ENCODE measurements at regions not wholly inside any gene's neighbourhood (a gene's known extent, or its start where the extent isn't known, plus 50 kb on each side); places are given as distances from the start of the nearest gene placed in this dataset.

- no peak for DNase-seq (ENCODE audit: low spot score)
Observed at GRCh38 chr18:6465281-6465680, 50.6 kb upstream of the L3MBTL4 start.

DNA sequence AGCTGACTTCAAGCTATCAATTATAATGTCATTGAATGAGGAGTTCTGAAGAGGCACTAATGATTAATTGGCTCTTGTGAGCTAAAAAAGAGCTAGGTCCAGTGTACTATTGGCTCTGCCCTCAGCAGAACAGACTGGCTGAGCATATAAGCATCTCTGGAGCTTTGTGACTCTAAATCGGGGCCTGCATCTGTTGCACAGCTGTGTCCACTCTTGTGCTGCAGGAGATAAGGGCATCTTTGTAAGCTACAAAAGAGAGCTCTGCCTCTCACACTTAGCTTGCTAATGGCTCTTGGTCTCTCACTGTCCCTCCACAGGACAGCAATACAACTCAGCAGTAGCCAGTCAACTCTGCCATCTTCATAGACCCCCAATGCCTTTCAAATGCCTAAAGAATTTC, 61.5 kb upstream of the L3MBTL4 start:
- no peak for DNase-seq (ENCODE audit: low spot score)

- DNase-seq (ENCODE audit: low spot score), result no peak
Observed at GRCh38 chr18:6476880-6477279, 62.2 kb upstream of the L3MBTL4 start.

DNA sequence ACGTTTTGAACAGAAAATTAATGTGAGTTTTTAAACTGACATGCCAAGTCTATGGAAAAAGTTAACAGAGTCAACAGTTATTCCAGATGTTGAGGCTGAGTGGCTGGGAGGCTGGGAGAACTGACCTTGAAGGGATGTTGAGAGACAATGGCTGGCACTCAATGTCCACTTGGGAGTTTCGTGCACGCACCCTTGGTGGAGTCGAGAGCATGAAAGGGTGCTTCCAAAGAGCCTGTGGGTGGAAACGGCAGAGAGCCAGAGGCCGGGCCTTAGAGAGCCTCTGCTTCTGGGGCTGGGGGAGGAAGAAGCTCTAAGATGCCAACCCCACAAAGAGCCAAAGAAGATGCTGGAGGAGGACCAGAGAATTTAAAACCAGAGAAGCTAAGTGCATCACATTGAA, 63.4 kb upstream of the L3MBTL4 start:
- DNase-seq (ENCODE audit: low spot score), result no peak

- DNase-seq (ENCODE audit: low spot score), result no peak
Observed at GRCh38 chr18:6479699-6480098, 65.0 kb upstream of the L3MBTL4 start.

GRCh38 chr18:6482198-6482977, 67.7 kb upstream of the L3MBTL4 start:
- peak; percentile 17 for DNase-seq (ENCODE audit: low spot score)

- DNase-seq (ENCODE audit: low spot score), result no peak
Observed at GRCh38 chr18:6484659-6485058, 69.9 kb upstream of the L3MBTL4 start.

- no peak for DNase-seq (ENCODE audit: low spot score)
Observed at GRCh38 chr18:6486313-6486712, 71.6 kb upstream of the L3MBTL4 start.

DNA sequence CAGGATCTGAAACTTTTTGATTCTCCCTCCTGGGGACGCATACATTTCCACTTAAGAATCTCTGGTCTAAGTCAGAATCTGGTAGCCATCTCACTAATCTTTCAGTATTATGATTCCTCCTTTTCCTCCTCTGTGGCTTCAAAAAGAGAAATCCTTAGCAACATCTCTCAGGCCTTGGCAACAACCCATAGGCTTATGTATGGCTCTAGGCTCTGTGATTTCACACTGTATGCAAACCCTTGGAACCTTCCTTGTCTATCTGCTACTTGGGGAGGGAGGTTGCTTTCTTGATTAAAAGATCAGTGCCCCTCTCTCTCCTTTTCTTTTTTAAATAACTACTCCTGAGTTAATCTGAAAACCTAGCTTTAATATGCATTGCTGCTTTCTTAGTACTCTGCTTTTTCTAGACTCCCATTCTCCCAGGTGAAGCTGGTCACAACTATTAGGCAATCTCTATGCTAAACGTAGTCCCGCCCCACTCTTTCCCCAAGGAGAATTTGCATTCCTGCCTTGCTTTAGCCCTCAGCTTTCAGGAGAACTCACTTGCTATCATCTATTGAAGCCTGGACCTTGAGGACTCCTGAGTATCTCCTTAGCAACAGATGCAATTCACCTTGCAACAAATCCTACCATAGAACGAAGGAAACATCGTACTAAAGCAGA, 72.2 kb upstream of the L3MBTL4 start:
- DNase-seq (ENCODE audit: low spot score), result no peak

GRCh38 chr18:6487968-6488367, 73.3 kb upstream of the L3MBTL4 start:
- DNase-seq (ENCODE audit: low spot score), result no peak

DNA sequence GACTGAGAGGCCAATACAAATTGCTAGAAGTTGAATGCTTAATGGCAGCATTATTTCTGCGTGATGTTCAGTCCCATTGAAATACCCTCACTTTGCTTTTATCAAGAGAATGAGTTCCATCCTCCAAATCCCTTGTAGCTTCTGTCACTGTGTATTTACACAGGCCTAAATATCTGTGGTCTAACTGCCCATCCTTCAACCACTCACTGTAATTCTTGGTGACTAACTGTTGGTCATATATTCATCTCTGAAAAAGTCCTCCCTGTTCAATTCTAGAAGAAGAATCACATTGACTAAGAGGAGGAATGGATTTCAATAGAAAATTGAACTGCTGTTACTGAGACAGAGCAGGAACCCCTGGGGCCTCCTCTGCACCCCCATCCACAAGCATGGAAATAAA, 74.2 kb upstream of the L3MBTL4 start:
- DNase-seq (ENCODE audit: low spot score), result no peak

DNA sequence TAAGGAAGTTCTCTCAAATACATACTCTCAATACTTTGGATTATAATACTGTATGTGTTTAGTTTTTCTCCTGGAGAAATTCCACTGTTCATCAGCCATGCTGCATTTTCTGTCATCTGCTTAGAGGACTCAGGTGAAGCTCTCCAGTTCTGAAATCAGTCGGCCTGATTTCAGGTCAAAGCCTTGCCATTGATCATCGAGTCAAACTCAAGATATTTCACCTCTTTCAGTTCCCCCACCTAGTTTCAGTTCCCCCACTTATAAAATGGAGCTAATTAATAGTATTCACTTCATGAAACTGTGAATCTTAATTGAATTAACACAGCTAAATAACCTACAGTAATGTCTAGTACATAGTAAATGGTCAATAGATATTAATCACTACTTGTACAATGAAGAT, 75.3 kb upstream of the L3MBTL4 start:
- no peak for DNase-seq (ENCODE audit: low spot score)

DNA sequence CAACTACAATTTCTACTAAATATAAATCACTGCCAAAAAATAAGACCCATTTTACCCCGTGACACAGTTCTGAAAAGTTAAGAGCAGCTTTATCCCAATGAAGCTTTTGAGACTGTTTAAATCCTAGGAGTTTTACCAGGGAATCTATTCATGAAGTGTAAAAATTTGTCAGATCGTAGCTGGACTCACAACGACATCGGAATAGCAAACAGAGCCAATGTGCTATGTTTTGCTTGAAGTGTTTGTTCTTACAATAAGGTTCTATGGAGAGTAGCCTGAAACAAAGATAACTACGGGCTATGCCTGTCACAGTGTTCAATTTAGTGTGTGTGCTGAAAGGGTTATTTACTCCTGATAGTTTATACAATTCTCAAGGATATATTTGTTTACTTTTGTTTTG, 78.5 kb upstream of the L3MBTL4 start:
- no peak for DNase-seq (ENCODE audit: low spot score)

- no peak for DNase-seq (ENCODE audit: low spot score)
Observed at GRCh38 chr18:6495536-6495935, 80.8 kb upstream of the L3MBTL4 start.

- no peak for DNase-seq (ENCODE audit: low spot score)
Observed at GRCh38 chr18:6497543-6497942, 82.8 kb upstream of the L3MBTL4 start.

- no peak for DNase-seq (ENCODE audit: low spot score)
Observed at GRCh38 chr18:6498289-6498856, 83.7 kb upstream of the L3MBTL4 start.

DNA sequence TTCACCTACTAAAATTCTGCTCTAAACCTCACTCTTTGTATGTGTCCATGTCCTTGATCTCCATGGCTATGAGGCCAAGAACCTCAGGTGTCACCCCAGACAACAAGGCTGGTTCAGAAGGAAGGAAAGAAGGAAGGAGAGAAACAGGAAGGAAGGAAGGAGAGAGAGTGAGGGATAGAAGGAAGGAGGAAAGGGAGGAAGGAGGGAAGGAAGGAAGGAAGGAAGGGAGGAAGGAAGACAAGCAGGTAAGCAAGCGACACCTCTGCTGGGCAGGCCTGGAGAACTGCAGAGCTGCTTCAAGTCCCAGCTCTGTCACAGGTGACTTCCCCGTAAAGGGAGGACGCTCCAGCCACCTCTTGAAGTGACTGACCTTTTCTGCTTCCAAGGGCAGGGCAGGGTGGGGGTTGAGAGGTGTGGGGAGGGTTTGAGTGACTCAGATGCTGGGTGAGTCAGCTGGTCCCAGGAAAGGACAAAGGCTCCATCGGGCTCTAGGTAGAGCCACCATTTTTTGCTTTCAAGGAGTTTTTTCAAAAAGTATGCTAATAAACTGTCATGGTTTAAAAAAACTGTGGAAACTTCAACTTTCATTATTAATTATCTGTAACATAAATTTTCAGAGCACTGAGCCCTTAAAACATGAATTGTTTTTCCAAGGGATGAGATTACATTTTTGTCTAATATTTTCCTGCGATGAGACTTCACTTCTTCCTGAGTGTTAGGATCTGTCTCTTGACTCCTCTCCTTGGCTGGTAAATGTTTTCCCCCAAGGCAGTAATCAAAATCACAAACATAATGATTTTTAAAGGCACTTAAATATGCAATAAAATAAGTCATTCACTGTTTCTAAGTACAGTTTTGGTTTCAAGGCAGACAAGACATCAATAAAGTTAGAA, 90.1 kb upstream of the L3MBTL4 start:
- DNase-seq (ENCODE audit: low spot score), result no peak

DNA sequence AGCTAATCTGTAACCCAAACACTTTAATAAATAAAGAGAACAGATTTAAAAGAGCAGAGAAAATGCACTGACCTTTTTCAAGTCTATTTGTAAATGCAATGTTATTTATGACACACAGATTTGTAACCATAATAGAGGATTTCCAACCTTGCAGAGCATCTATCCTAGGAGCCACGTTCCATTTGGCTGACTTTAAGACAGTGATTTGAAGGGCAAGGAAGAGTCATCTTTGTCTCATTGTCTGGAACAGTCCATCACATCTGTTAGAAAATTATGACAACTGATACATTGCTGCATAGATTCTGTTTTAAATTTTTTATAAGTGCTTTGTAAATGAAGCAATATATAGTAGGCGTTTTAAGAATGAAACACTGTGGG, 90.8 kb upstream of the L3MBTL4 start:
- DNase-seq (ENCODE audit: low spot score), result no peak

DNA sequence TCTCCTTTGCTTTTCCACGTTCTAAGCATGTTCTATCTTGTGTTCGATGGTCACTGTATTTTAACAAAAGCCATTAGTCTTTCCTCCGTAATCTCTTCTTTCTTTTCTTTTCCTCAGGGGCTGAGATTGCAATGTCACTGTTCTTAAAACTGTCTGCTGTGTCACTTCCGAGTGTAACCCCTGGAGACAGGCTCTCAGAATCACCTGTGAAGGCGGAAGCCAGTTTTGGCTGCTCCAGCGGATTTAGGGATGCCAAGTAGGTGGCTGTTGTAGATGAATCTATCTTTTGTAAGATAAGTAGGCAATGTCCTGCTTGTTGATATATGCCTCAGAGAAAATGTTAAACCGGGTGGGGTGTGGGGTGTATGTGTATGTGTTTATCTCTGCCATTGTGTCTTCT, 94.7 kb upstream of the L3MBTL4 start:
- DNase-seq (ENCODE audit: low spot score), result no peak

DNA sequence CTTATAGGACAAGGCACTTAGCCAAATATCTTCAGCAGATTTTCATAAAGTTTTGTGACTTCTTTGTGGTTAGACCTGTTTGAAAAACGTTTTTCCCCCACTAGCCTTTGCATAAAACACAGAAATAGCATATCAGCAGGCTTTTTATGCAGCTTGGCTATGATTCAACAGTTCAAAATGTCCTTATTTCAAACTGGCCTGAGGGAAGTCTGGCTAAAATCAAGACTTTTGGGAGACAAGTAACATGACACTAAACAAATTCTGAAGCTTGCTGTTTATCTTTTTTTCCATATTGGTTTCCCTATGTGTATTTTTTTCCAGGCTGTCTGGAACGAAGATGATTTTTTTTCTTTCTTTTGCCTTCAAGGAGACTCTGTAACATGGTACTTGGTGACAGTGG, 95.1 kb upstream of the L3MBTL4 start:
- no peak for DNase-seq (ENCODE audit: low spot score)

DNA sequence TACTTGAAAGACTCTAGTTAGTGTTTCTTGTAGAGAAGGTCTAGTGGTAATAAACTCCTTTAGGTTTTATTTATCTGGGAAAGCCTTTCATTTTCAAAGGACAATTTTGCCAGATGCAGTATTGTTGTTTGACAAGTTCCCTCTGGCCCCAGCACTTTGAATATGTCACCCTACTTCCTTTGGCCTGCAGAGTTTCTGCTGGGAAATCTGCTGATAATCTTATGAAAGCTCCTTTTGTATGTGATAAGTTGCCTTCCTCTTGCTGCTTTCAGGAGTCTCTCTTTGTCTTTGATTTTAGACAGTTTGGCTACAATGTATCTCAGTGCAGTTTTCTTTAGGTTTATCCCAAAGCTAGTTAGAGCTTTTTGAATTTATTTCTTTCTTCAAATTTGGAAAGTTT, 106.2 kb upstream of the L3MBTL4 start:
- no peak for DNase-seq (ENCODE audit: low spot score)

- DNase-seq (ENCODE audit: low spot score), result peak; percentile 33
Observed at GRCh38 chr18:6521803-6522418, 107.2 kb upstream of the L3MBTL4 start.

Data from germinal center (tissue), 1 donor.